ENCODE measurements at regions not wholly inside any gene's neighbourhood (a gene's known extent, or its start where the extent isn't known, plus 50 kb on each side); places are given as distances from the start of the nearest gene placed in this dataset.

DNA sequence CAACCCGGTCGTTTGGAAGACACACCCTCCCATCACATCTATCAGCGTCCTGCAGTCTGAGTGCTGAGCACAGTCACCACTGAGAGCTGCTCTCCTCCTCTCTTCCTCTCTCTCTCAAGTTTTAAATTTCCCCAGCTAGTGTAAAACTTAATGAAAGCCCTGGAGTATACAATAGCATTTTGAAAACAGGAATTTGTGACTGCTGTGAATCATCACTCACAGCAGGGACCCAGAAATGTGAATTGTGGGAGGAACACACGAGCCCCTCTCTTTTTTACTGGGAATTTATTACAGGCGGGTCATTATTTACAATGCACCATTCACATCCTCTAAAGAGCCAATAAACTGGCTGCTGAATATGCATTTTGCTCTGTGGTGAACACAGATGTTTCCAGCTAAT is 185.0 kb upstream of the SMIM21 start:
- Histone ChIP-seq H3K27me3 (ENCODE audit: insufficient read depth in 3 of 3, low read length in 2 of 3) (peaks cover 0 to 4% (median 3%) of the 10 kb centered on the region in 3 donors), H3K4me3 (no peak overlapping the region), H3K4me1 (no peaks in the 10 kb centered on the region), H3K36me3 (ENCODE audit: insufficient read depth in 1 of 2, low read depth in 1 of 2) (no peaks in the 10 kb centered on the region), H3K27ac (no peak overlapping the region), H3K9me3 (no peaks in the 10 kb centered on the region)
- intact Hi-C loops (cut with DNase I), result no loop called here
- DNase-seq, result no peak
- WGBS, 3 donors, result 11 to 15% (median 11%) methylated on average over 5 of the region's 5 CpGs
- ATAC-seq, result no peak
- TF ChIP-seq CTCF (IDR thresholded peaks at IDR 0.05), result no peak

- WGBS, 3 donors, result 39 to 46% (median 45%) methylated on average over 2 of the region's 2 CpGs
- Histone ChIP-seq H3K36me3 (ENCODE audit: insufficient read depth in 1 of 2, low read depth in 1 of 2) (no peaks in the 10 kb centered on the region), H3K27ac (no peak overlapping the region), H3K4me3 (no peak overlapping the region), H3K27me3 (ENCODE audit: insufficient read depth in 3 of 3, low read length in 2 of 3) (peaks cover 0 to 4% (median 0%) of the 10 kb centered on the region in 3 donors), H3K9me3 (no peaks in the 10 kb centered on the region), H3K4me1 (no peaks in the 10 kb centered on the region)
- ATAC-seq, result no peak
- no peak for TF ChIP-seq CTCF (IDR thresholded peaks at IDR 0.05)
- no peak for DNase-seq
- intact Hi-C loops (cut with DNase I), result no loop called here
Measured at GRCh38 chr18:75607701-75608100, 180.2 kb upstream of the SMIM21 start.

DNA sequence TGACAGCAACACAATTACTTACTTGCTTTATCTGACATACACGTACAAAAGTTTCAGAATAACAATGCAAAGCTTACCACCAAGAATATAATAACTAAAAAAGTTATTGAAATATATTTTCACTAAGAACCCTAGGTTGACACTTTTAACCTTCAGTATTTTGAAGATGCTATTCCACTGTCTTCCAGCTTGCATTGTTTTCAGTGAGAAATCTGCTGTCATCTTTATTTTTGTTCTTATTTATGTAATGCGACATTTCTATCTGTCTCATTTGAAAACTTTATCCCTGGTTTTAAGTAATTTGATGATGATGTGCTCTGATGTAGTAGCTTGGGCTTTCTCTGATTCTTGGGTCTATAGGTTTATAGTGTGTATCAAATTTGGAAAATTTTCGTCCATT is 165.0 kb upstream of the SMIM21 start:
- DNase-seq (no peak), ATAC-seq (no peak)
- no peak overlapping the region for H3K4me3 ChIP-seq
- H3K9me3 ChIP-seq, result peaks cover 13% of the 10 kb centered on the region
- H3K27me3 ChIP-seq (ENCODE audit: insufficient read depth in 3 of 3, low read length in 2 of 3), result no peaks in the 10 kb centered on the region
- WGBS, 3 donors, result 92 to 93% (median 93%) methylated on average over 3 of the region's 3 CpGs
- H3K36me3 ChIP-seq (ENCODE audit: insufficient read depth in 1 of 2, low read depth in 1 of 2), result no peaks in the 10 kb centered on the region
- intact Hi-C loops (cut with DNase I), result no loop called here
- TF ChIP-seq CTCF (IDR thresholded peaks at IDR 0.05), result no peak
- H3K4me1 ChIP-seq, result no peaks in the 10 kb centered on the region
- H3K27ac ChIP-seq, result no peak overlapping the region

DNA sequence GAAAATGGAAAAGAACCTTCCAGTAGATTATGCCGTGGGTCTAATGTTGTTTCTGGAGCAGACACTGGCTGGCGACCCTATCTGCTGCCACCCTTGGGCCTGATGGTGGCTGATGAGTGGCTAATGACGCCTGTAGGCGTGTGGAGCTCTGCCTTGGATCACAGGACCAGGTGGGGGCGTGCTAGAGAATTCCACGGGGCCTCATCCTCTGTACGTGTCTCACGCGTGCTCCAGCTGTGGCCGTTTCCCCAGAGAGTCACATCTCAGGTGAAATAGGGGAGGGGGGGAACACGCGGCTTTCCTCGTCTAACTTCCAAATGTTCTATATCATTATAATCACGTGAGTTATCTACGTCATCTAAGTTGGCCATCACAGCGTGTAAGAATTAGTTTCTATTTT is 160.9 kb upstream of the SMIM21 start:
- H3K27me3 ChIP-seq (ENCODE audit: insufficient read depth in 3 of 3, low read length in 2 of 3), result peaks cover 0 to 4% (median 0%) of the 10 kb centered on the region in 3 donors
- no peak for DNase-seq
- intact Hi-C loops (cut with DNase I), result no loop called here
- 92 to 97% (median 94%) methylated on average over 16 of the region's 16 CpGs for WGBS, 3 donors
- H3K36me3 ChIP-seq (ENCODE audit: insufficient read depth in 1 of 2, low read depth in 1 of 2), result no peaks in the 10 kb centered on the region
- TF ChIP-seq CTCF (IDR thresholded peaks at IDR 0.05), result no peak
- H3K4me3 ChIP-seq, result no peak overlapping the region
- ATAC-seq, result no peak
- no peaks in the 10 kb centered on the region for H3K4me1 ChIP-seq
- H3K27ac ChIP-seq, result no peak overlapping the region
- peaks cover 13% of the 10 kb centered on the region for H3K9me3 ChIP-seq

- Histone ChIP-seq H3K4me1 (no peaks in the 10 kb centered on the region), H3K4me3 (no peak overlapping the region), H3K27ac (no peak overlapping the region), H3K36me3 (ENCODE audit: insufficient read depth in 1 of 2, low read depth in 1 of 2) (no peaks in the 10 kb centered on the region), H3K27me3 (ENCODE audit: insufficient read depth in 3 of 3, low read length in 2 of 3) (peaks cover 0 to 4% (median 0%) of the 10 kb centered on the region in 3 donors), H3K9me3 (peaks cover 4% of the 10 kb centered on the region)
- intact Hi-C loops (cut with DNase I), result no loop called here
- no peak for TF ChIP-seq CTCF (IDR thresholded peaks at IDR 0.05)
- 60 to 71% (median 61%) methylated on average over 6 of the region's 6 CpGs for WGBS, 3 donors
- DNase-seq (no peak), ATAC-seq (no peak)
Measured at GRCh38 chr18:75587131-75587530, 159.6 kb upstream of the SMIM21 start.

Data from psoas muscle (tissue), 7 donors.